OCI-LY3 (cell line): ENCODE measurements at regions not wholly inside any gene's neighbourhood (a gene's known extent, or its start where the extent isn't known, plus 50 kb on each side); places are given as distances from the start of the nearest gene placed in this dataset.

Source experiments
- EZH2phosphoT487 ChIP-seq: fragments of 200-600 bp; shearing (Covaris generic); IDR thresholded peaks from 2 replicates; pipeline ENCODE4 v1.6.1; 2018; ENCODE audit warnings: antibody characterized with exemption, mixed run types, low read depth
- TF ChIP-seq, protein P1 (sequence below): fragments of 200-600, 300-600 bp; sonication (generic); IDR thresholded peaks from 2 replicates; pipeline ENCODE4 v1.5.1; 2014; ENCODE audit warnings: antibody characterized with exemption, low read length, low read depth

DNA sequence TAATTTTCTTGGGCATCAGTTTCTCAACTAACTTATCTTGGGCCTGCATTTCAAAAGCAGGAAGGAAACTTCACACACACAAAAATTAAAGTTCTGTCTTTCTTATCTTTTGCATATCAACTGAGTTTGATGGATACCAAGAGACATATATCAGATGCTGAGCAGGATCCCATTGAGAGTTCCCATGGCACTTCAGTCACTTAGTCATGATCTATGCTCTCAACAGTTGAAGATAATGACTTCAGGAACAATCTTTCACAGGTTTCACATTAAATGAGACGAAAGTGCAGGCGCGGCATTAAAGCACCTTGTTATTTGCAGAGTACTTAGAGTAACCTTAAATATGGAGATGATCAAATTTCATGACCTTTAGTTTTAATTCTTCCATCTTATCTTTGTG lies 2139.8 kb upstream of the CELF4 start:
- TF ChIP-seq, protein P1, sequence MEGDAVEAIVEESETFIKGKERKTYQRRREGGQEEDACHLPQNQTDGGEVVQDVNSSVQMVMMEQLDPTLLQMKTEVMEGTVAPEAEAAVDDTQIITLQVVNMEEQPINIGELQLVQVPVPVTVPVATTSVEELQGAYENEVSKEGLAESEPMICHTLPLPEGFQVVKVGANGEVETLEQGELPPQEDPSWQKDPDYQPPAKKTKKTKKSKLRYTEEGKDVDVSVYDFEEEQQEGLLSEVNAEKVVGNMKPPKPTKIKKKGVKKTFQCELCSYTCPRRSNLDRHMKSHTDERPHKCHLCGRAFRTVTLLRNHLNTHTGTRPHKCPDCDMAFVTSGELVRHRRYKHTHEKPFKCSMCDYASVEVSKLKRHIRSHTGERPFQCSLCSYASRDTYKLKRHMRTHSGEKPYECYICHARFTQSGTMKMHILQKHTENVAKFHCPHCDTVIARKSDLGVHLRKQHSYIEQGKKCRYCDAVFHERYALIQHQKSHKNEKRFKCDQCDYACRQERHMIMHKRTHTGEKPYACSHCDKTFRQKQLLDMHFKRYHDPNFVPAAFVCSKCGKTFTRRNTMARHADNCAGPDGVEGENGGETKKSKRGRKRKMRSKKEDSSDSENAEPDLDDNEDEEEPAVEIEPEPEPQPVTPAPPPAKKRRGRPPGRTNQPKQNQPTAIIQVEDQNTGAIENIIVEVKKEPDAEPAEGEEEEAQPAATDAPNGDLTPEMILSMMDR: no peak
- TF ChIP-seq EZH2phosphoT487: no peak
